A549 (cell line): ENCODE measurements at regions not wholly inside any gene's neighbourhood (a gene's known extent, or its start where the extent isn't known, plus 50 kb on each side); places are given as distances from the start of the nearest gene placed in this dataset.
"Not testable (repeated sequence)": the region's sequence is repeated elsewhere in the genome, so short reads cannot be mapped to it uniquely, and the experiment has no call there.

Experiments used
- JUNB ChIP-seq: fragments of >200 bp; sonication (Bioruptor Twin); formaldehyde crosslinking; IDR thresholded peaks from 2 replicates; pipeline ENCODE4 v1.6.1; 2016
- TF ChIP-seq, protein P1 (sequence below): fragments of >200 bp; sonication (Bioruptor Twin); formaldehyde crosslinking; IDR thresholded peaks from 3 replicates; pipeline ENCODE4 v1.5.1; 2016

DNA sequence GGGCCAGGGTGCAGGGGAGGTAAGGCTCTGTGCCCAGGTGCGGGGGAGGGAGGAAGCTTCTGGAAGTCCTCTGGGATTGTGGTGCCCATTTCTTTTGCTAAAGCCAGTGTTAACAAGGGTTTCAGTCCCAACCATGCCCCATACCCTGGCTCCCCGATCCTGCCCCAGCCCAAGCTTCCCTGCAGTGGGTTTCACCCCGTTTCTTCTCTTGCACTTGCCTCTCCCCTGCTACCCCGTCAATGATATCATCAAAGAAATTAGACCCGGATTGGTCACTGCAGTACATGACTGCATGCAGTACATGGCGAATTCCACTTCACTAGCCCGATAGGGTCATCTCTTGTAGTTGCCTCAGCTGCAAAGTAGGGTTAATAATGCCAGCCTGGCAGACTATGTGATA lies 174.0 kb downstream of the BCL2L11 start:
- TF ChIP-seq, protein P1, sequence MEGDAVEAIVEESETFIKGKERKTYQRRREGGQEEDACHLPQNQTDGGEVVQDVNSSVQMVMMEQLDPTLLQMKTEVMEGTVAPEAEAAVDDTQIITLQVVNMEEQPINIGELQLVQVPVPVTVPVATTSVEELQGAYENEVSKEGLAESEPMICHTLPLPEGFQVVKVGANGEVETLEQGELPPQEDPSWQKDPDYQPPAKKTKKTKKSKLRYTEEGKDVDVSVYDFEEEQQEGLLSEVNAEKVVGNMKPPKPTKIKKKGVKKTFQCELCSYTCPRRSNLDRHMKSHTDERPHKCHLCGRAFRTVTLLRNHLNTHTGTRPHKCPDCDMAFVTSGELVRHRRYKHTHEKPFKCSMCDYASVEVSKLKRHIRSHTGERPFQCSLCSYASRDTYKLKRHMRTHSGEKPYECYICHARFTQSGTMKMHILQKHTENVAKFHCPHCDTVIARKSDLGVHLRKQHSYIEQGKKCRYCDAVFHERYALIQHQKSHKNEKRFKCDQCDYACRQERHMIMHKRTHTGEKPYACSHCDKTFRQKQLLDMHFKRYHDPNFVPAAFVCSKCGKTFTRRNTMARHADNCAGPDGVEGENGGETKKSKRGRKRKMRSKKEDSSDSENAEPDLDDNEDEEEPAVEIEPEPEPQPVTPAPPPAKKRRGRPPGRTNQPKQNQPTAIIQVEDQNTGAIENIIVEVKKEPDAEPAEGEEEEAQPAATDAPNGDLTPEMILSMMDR: not testable (repeated sequence)
- TF ChIP-seq JUNB: not testable (repeated sequence)
